H9 (cell line): ENCODE measurements at regions not wholly inside any gene's neighbourhood (a gene's known extent, or its start where the extent isn't known, plus 50 kb on each side); places are given as distances from the start of the nearest gene placed in this dataset.

Source experiments
- DNase-seq: peaks from one replicate; pipeline ENCODE4 v3.0.0-alpha.2; 2017
- H2AFZ ChIP-seq: one replicate; pipeline ENCODE4 v1.6.1; 2013; ENCODE audit warnings: mild to moderate bottlenecking, low read length, control low read depth, moderate library complexity
- H2AK5ac ChIP-seq: 2 replicates; pipeline ENCODE4 v1.6.1; 2013; ENCODE audit warnings: low read length, control low read depth, mixed read lengths; ENCODE audit not compliant: insufficient read length
- H2BK120ac ChIP-seq: one replicate; pipeline ENCODE4 v1.6.1; 2013; ENCODE audit warnings: low read depth, mild to moderate bottlenecking, low read length, control low read depth, inconsistent platforms; ENCODE audit not compliant: poor library complexity, severe bottlenecking
- H2BK12ac ChIP-seq: 2 replicates; pipeline ENCODE4 v1.6.1; 2013; ENCODE audit warnings: low read length, control low read depth, mixed read lengths, low read depth; ENCODE audit not compliant: insufficient read length
- H2BK15ac ChIP-seq: 2 replicates; pipeline ENCODE4 v1.6.1; 2013; ENCODE audit warnings: low read depth, low read length, control low read depth
- H2BK20ac ChIP-seq: one replicate; pipeline ENCODE4 v1.6.1; 2013; ENCODE audit warnings: low read depth, mild to moderate bottlenecking, low read length, control low read depth, inconsistent platforms; ENCODE audit not compliant: poor library complexity, severe bottlenecking
- H2BK5ac ChIP-seq: 2 replicates; pipeline ENCODE4 v1.6.1; 2013; ENCODE audit warnings: low read length, control low read depth, mixed read lengths; ENCODE audit not compliant: insufficient read length
- H3K14ac ChIP-seq: 2 replicates; pipeline ENCODE4 v1.6.1; 2013; ENCODE audit warnings: low read length, control low read depth; ENCODE audit not compliant: insufficient read depth
- H3K18ac ChIP-seq: 2 replicates; pipeline ENCODE4 v1.6.1; 2013; ENCODE audit warnings: low read depth, mild to moderate bottlenecking, mixed read lengths, low read length, control low read depth; ENCODE audit not compliant: insufficient read length
- H3K23ac ChIP-seq: 2 replicates; pipeline ENCODE4 v1.6.1; 2013; ENCODE audit warnings: low read length, control low read depth, mixed read lengths, low read depth; ENCODE audit not compliant: insufficient read length
- H3K23me2 ChIP-seq: 2 replicates; pipeline ENCODE4 v1.6.1; 2013; ENCODE audit warnings: low read depth, mild to moderate bottlenecking, mixed read lengths, low read length, control low read depth; ENCODE audit not compliant: insufficient read length, poor library complexity, severe bottlenecking
- H3K27ac ChIP-seq: 2 replicates; pipeline ENCODE4 v1.5.1; 2013; ENCODE audit warnings: low read length, control low read depth, mixed read lengths, low read depth; ENCODE audit not compliant: insufficient read length
- H3K27me3 ChIP-seq: 2 replicates; pipeline ENCODE4 v1.6.1; 2013; ENCODE audit warnings: low read length, control low read depth, inconsistent platforms; ENCODE audit not compliant: insufficient read depth
- H3K4ac ChIP-seq: 2 replicates; pipeline ENCODE4 v1.6.1; 2013; ENCODE audit warnings: low read depth, mild to moderate bottlenecking, control low read depth, inconsistent platforms, low read length, moderate library complexity
- H3K4me1 ChIP-seq: 2 replicates; pipeline ENCODE4 v1.6.1; 2013; ENCODE audit warnings: low read length, control low read depth, inconsistent platforms; ENCODE audit not compliant: insufficient read depth
- H3K4me2 ChIP-seq: 2 replicates; pipeline ENCODE4 v1.6.1; 2013; ENCODE audit warnings: low read length, control low read depth, mixed read lengths; ENCODE audit not compliant: insufficient read length, insufficient read depth
- H3K56ac ChIP-seq: 2 replicates; pipeline ENCODE4 v1.6.1; 2013; ENCODE audit warnings: low read depth, mild to moderate bottlenecking, mixed read lengths, low read length, control low read depth; ENCODE audit not compliant: insufficient read length
- H3K79me1 ChIP-seq: 2 replicates; pipeline ENCODE4 v1.6.1; 2013; ENCODE audit warnings: low read depth, mild to moderate bottlenecking, moderate library complexity, low read length, control low read depth, inconsistent platforms; ENCODE audit not compliant: insufficient read depth, poor library complexity, severe bottlenecking
- H3K79me2 ChIP-seq: 2 replicates; pipeline ENCODE4 v1.6.1; 2013; ENCODE audit warnings: low read length, control low read depth, inconsistent platforms; ENCODE audit not compliant: insufficient read depth
- H3K9ac ChIP-seq: 2 replicates; pipeline ENCODE4 v1.6.1; 2013; ENCODE audit warnings: low read length, control low read depth, mixed read lengths; ENCODE audit not compliant: insufficient read length; ENCODE audit errors: extremely low read depth
- H3K9me3 ChIP-seq: one replicate; pipeline ENCODE4 v1.6.1; 2013; ENCODE audit warnings: low read depth, low read length, inconsistent platforms; ENCODE audit not compliant: control insufficient read depth
- H3T11ph ChIP-seq: one replicate; pipeline ENCODE4 v1.6.1; 2013; ENCODE audit warnings: mild to moderate bottlenecking, low read length, control low read depth, inconsistent platforms
- H4K20me1 ChIP-seq: one replicate; pipeline ENCODE4 v1.6.1; 2013; ENCODE audit not compliant: control insufficient read depth, insufficient read length, insufficient read depth
- H4K5ac ChIP-seq: 2 replicates; pipeline ENCODE4 v1.6.1; 2013; ENCODE audit warnings: low read depth, mild to moderate bottlenecking, mixed read lengths, low read length, control low read depth; ENCODE audit not compliant: insufficient read length
- H4K8ac ChIP-seq: replicated peaks from 2 replicates; pipeline ENCODE4 v1.6.1; 2013; ENCODE audit warnings: low read length, control low read depth, mixed read lengths, low read depth; ENCODE audit not compliant: insufficient read length
- H4K91ac ChIP-seq: 2 replicates; pipeline ENCODE4 v1.6.1; 2013; ENCODE audit warnings: low read depth, mild to moderate bottlenecking, moderate library complexity, mixed read lengths, low read length, control low read depth; ENCODE audit not compliant: insufficient read length
- H3K27ac Mint-ChIP-seq, 3 experiments: 2 replicates in 2 of 3; 3 replicates in 1 of 3; pipeline ENCODE4 v1.8.0; 2020 to 2021; ENCODE audit warnings: mixed read lengths in 3 of 3, mild to moderate bottlenecking in 1 of 3, moderate library complexity in 1 of 3
- H3K27me3 Mint-ChIP-seq: 2 replicates; pipeline ENCODE4 v1.8.0; 2021; ENCODE audit warnings: low read depth, mild to moderate bottlenecking, moderate library complexity, mixed read lengths
- H3K36me3 Mint-ChIP-seq, 3 experiments: 2 replicates in 2 of 3; 3 replicates in 1 of 3; pipeline ENCODE4 v1.8.0; 2020 to 2021; ENCODE audit warnings: low read depth in 3 of 3, mixed read lengths in 3 of 3; ENCODE audit not compliant: insufficient read depth in 1 of 3
- H3K4me1 Mint-ChIP-seq, 2 experiments: 2 replicates each; pipeline ENCODE4 v1.8.0; 2020; ENCODE audit warnings: mixed read lengths in 2 of 2
- H3K4me3 Mint-ChIP-seq, 2 experiments: 2 replicates in 1 of 2; 3 replicates in 1 of 2; pipeline ENCODE4 v1.8.0; 2020 to 2021; ENCODE audit warnings: mild to moderate bottlenecking in 2 of 2, mixed read lengths in 2 of 2, moderate library complexity in 1 of 2
- H3K9me3 Mint-ChIP-seq, 2 experiments: 2 replicates in 1 of 2; 3 replicates in 1 of 2; pipeline ENCODE4 v1.8.0; 2020; ENCODE audit warnings: mild to moderate bottlenecking in 2 of 2, mixed read lengths in 2 of 2, moderate library complexity in 1 of 2
- WGBS: extraction: QIAGEN DNeasy Blood & Tissue Kit; methylation state at CpG from one replicate; pipeline ENCODE4 v1.1.7; 2013; ENCODE audit warnings: missing lambda C conversion rate, low lambda C conversion rate, mixed read lengths; ENCODE audit not compliant: insufficient read length; ENCODE audit errors: extremely low coverage; 5-methylcytosine and 5-hydroxymethylcytosine counted together
- TF ChIP-seq, protein P1 (sequence below): fragments of 200-600 bp; sonication (generic); conservative IDR thresholded peaks from 3 replicates; pipeline ENCODE4 v1.8.0; 2021; ENCODE audit warnings: antibody characterized with exemption, mild to moderate bottlenecking

DNA sequence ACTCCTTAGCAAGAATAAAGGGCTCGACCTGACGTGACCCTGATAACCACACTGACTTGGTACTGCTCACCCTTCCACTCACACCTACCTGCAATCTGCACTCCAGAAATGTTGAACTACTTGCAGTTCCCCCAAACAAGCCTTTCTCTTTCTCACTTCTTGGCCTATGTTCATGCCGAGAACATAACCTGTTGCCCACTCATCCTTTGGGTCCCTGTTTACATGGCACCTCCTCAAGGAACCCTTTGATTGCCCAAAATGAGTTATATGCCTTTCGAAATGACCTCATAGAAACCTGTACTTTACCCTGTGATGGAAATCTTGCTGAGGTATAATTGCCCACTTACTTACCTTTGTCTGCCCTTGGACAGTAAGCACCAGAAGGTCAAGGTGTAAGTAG, 96.2 kb downstream of the TMCO5A start:
- Histone ChIP-seq H3K27ac (no peak overlapping the region), H3K9me3 (no peaks in the 10 kb centered on the region), H3K27me3 (no peaks in the 10 kb centered on the region), H2AK5ac (no peak overlapping the region), H3K56ac (no peak overlapping the region), H2BK5ac (no peak overlapping the region), H4K20me1 (no peaks in the 10 kb centered on the region), H4K5ac (no peak overlapping the region), H3K79me1 (no peaks in the 10 kb centered on the region), H4K91ac (no peak overlapping the region), H2BK120ac (no peak overlapping the region), H3K14ac (no peak overlapping the region), H3K4ac (no peak overlapping the region), H3K79me2 (no peaks in the 10 kb centered on the region), H3K4me1 (no peaks in the 10 kb centered on the region), H3K23ac (no peak overlapping the region), H2BK12ac (no peak overlapping the region), H3K23me2 (no peaks in the 10 kb centered on the region), H2BK20ac (no peak overlapping the region), H3K4me2 (no peak overlapping the region), H3T11ph (no peak overlapping the region), H3K9ac (no peak overlapping the region), H2AFZ (no peak overlapping the region), H4K8ac (no peak overlapping the region), H3K18ac (no peak overlapping the region), H2BK15ac (no peak overlapping the region)
- no peaks in the 10 kb centered on the region; the same call in 1 of the 2 replicates for H3K27me3 Mint-ChIP-seq
- no peaks in the 10 kb centered on the region for H3K4me1 Mint-ChIP-seq
- peaks cover 0 to 6% (median 0%) of the 10 kb centered on the region in 3 experiments; a peak in 3 of 7 replicates for H3K36me3 Mint-ChIP-seq
- H3K27ac Mint-ChIP-seq = no peak overlapping the region
- H3K9me3 Mint-ChIP-seq = peaks cover 0 to 5% of the 10 kb centered on the region in 2 experiments; a peak in 2 of 5 replicates
- TF ChIP-seq, protein P1, sequence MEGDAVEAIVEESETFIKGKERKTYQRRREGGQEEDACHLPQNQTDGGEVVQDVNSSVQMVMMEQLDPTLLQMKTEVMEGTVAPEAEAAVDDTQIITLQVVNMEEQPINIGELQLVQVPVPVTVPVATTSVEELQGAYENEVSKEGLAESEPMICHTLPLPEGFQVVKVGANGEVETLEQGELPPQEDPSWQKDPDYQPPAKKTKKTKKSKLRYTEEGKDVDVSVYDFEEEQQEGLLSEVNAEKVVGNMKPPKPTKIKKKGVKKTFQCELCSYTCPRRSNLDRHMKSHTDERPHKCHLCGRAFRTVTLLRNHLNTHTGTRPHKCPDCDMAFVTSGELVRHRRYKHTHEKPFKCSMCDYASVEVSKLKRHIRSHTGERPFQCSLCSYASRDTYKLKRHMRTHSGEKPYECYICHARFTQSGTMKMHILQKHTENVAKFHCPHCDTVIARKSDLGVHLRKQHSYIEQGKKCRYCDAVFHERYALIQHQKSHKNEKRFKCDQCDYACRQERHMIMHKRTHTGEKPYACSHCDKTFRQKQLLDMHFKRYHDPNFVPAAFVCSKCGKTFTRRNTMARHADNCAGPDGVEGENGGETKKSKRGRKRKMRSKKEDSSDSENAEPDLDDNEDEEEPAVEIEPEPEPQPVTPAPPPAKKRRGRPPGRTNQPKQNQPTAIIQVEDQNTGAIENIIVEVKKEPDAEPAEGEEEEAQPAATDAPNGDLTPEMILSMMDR = no peak
- H3K4me3 Mint-ChIP-seq = no peak overlapping the region
- no peak for DNase-seq
- WGBS = no CpG with 5 or more reads among the region's 4 CpGs
